Cardiac septum (tissue), 1 donor: ENCODE measurements at regions not wholly inside any gene's neighbourhood (a gene's known extent, or its start where the extent isn't known, plus 50 kb on each side); places are given as distances from the start of the nearest gene placed in this dataset.

ENCODE experiments used
- DNase-seq: peaks from one replicate; pipeline ENCODE4 v3.0.0-alpha.2; 2020; ENCODE audit warnings: low spot score
- intact Hi-C: fragments of 100-400 bp; cut with DNase I; formaldehyde crosslinking; loops from one replicate; pipeline ENCODE4 v1.14.0; 2022
- donor health status: DM: no; HTN: no; CAD: no.

GRCh38 chr2:65706411-65706810, 274.0 kb upstream of the SPRED2 start:
- intact Hi-C loops: no loop called here
- DNase-seq: no peak

GRCh38 chr2:65701191-65701590, 268.8 kb upstream of the SPRED2 start:
- no peak for DNase-seq
- intact Hi-C loops: no loop called here

- DNase-seq: no peak
- intact Hi-C loops: no loop called here
Observed at GRCh38 chr2:65700720-65701119, 268.3 kb upstream of the SPRED2 start.

- DNase-seq: no peak
- intact Hi-C loops: no loop called here
Observed at GRCh38 chr2:65700004-65700651, 267.7 kb upstream of the SPRED2 start.

- DNase-seq: no peak
Observed at GRCh38 chr2:65691816-65692215, 259.4 kb upstream of the SPRED2 start.

GRCh38 chr2:65688141-65688886, 255.9 kb upstream of the SPRED2 start:
- intact Hi-C loops: no loop called here
- DNase-seq: no peak

More at GRCh38 chr2:65691816-65692215, 259.4 kb upstream of the SPRED2 start:
- intact Hi-C loops: no loop called here

- intact Hi-C loops: no loop called here
- DNase-seq: no peak
Observed at GRCh38 chr2:65687614-65688013, 255.2 kb upstream of the SPRED2 start.

- no peak for DNase-seq
- intact Hi-C loops: no loop called here
Observed at GRCh38 chr2:65686928-65687521, 254.6 kb upstream of the SPRED2 start.

GRCh38 chr2:65681503-65681902, 249.1 kb upstream of the SPRED2 start:
- intact Hi-C loops: no loop called here
- no peak for DNase-seq

- DNase-seq: no peak
- intact Hi-C loops: no loop called here
Observed at GRCh38 chr2:65678779-65679391, 246.5 kb upstream of the SPRED2 start.

- DNase-seq: no peak
- intact Hi-C loops: no loop called here
Observed at GRCh38 chr2:65675350-65675749, 243.0 kb upstream of the SPRED2 start.

- DNase-seq: no peak
- intact Hi-C loops: no loop called here
Observed at GRCh38 chr2:65671670-65672242, 239.4 kb upstream of the SPRED2 start.

GRCh38 chr2:65669574-65669973, 237.2 kb upstream of the SPRED2 start:
- no peak for DNase-seq
- intact Hi-C loops: no loop called here

- intact Hi-C loops: no loop called here
- no peak for DNase-seq
Observed at GRCh38 chr2:65668744-65669143, 236.3 kb upstream of the SPRED2 start.

- DNase-seq: no peak
- intact Hi-C loops: no loop called here
Observed at GRCh38 chr2:65666156-65666725, 233.8 kb upstream of the SPRED2 start.

- intact Hi-C loops: no loop called here
Observed at GRCh38 chr2:65664931-65665330, 232.5 kb upstream of the SPRED2 start.

GRCh38 chr2:65663831-65664407, 231.5 kb upstream of the SPRED2 start:
- no peak for DNase-seq
- intact Hi-C loops: no loop called here

More at GRCh38 chr2:65664931-65665330, 232.5 kb upstream of the SPRED2 start:
- no peak for DNase-seq

GRCh38 chr2:65662654-65663432, 230.4 kb upstream of the SPRED2 start:
- DNase-seq: no peak
- intact Hi-C loops: no loop called here
